HG02840 (cell line): ENCODE measurements at regions not wholly inside any gene's neighbourhood (a gene's known extent, or its start where the extent isn't known, plus 50 kb on each side); places are given as distances from the start of the nearest gene placed in this dataset.

Source experiments
- ATAC-seq: cut with Tn5 transposase; IDR thresholded peaks from one replicate; pipeline ENCODE4 v1.9.1; 2021; ENCODE audit warnings: mild to moderate bottlenecking, moderate library complexity, moderate number of reproducible peaks; ENCODE audit not compliant: unreplicated experiment, low FRiP score

GRCh38 chr1:79807816-79808215 is 801.3 kb upstream of the ADGRL4 start:
- no peak for ATAC-seq

GRCh38 chr1:79797487-79797886 is 791.0 kb upstream of the ADGRL4 start:
- no peak for ATAC-seq

DNA sequence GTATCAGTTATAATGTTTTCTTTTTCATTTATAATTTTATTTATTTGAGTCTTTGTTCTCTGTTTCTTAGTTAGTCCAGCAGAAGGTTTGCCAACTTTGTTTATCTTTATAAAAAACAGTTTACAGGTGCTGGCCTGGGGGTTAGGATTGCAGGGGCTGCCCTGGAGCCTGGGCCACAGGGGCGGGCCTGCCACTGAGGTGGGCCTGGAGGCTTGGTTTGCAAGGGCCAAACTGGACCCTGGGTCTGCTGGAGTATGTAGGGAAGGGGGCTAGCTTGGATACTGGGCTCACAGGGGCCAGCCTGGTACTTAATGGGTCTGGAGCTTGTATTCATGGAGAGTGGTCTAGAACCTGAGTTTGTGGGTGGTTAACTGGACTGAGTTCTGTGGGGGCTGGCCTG is 789.9 kb upstream of the ADGRL4 start:
- ATAC-seq, result no peak

- ATAC-seq, result no peak
Observed at GRCh38 chr1:79792219-79792930, 785.8 kb upstream of the ADGRL4 start.

GRCh38 chr1:79791488-79792218 is 785.1 kb upstream of the ADGRL4 start:
- no peak for ATAC-seq

- ATAC-seq, result no peak
Observed at GRCh38 chr1:79790950-79791349, 784.4 kb upstream of the ADGRL4 start.

- no peak for ATAC-seq
Observed at GRCh38 chr1:79787631-79788030, 781.1 kb upstream of the ADGRL4 start.

GRCh38 chr1:79785964-79786363 is 779.4 kb upstream of the ADGRL4 start:
- no peak for ATAC-seq

DNA sequence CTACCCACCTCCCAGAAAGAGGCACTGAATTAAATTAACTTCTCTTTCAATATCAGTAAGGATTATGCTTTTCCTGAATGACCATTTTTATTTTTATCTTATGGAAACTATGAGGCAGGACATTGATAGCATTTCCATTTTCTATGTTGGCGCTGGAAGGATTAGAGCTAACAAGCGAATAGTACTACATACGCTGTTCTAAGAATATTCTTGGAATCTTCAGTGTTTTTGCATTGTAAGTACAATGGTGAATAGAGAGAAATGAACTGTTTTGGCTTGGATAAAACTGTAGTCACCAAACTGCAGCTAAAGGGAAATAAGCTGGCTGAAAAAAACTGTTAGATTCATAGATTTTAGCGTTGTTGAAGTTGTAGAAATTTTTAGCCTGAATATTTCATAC is 779.0 kb upstream of the ADGRL4 start:
- no peak for ATAC-seq

GRCh38 chr1:79781261-79781660 is 774.7 kb upstream of the ADGRL4 start:
- ATAC-seq, result no peak

- ATAC-seq, result peak; percentile 98
Observed at GRCh38 chr1:79777481-79778219, 771.1 kb upstream of the ADGRL4 start.

DNA sequence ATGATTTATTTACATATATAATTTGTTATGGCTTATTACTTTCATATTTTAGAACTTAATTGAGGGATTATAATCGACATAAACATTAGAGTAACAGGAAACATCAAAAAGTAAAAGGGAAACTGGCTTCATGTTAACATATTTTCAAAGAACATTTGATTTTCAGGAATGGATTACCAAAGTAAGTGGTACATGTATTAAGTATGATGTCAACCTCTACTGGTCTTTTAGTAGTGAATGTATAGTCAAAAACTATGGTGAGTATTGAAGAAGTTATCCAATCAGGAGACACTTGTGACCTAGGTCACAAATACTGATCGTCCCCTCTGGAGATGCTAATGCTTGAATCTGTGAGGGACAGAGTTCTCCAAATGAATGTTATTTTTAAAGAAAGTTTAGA is 768.9 kb upstream of the ADGRL4 start:
- ATAC-seq, result no peak

GRCh38 chr1:79773385-79773784 is 766.9 kb upstream of the ADGRL4 start:
- ATAC-seq, result no peak

DNA sequence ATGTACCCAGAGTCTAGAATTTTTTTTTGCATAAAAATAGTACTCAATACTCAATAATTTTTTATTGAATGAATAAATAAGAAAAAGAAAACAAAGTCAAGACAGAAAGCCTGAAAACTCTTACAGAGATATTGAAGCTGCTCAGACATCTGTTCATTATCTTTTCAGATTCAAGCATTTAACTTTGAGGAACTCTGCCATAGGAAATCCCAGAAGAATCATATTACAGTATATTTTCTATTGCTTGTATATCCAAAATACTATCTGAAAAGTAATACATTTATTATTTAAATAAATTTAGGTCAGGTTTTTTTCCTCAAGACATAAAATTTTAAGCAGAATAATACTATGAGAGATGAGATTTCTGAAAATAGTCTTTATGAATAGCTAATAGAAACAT is 755.9 kb upstream of the ADGRL4 start:
- ATAC-seq, result no peak

GRCh38 chr1:79760531-79760930 is 754.0 kb upstream of the ADGRL4 start:
- ATAC-seq, result no peak

DNA sequence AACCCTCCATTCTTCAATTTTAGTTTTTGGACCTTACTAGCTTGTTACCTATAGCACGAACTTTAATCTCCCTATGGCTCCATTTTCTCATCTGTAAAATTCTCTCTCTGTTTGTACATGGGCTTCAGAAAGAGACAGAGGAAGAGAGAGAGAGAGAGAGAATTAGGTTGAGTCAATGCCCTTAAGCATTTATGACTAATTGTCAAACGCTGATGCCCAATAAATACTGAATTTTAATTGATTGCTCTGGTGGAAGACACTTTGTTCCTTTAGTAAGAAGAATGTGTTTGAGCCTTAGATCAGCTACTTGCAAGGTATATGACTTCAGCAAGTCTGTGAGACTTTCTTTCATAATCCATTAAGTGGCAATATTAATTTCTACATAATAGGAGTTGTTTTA is 743.1 kb upstream of the ADGRL4 start:
- ATAC-seq, result no peak

DNA sequence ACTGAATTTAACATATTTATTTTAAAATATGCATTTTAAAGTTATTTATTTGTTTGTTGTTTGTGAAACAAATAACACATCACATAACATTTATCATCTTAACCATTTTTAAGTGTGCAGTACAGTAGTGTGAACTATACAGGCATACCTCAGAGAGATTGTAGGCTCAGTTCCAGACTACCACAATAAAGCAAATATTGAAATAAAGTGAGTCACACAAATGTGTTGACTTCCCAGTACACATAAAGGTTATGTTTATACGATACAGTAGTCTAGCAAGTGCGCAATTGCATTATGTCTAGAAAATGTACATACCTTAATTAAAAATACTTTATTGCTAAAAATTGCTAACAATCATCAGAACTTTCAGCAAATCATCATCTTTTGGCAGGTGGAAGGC is 739.4 kb upstream of the ADGRL4 start:
- no peak for ATAC-seq

DNA sequence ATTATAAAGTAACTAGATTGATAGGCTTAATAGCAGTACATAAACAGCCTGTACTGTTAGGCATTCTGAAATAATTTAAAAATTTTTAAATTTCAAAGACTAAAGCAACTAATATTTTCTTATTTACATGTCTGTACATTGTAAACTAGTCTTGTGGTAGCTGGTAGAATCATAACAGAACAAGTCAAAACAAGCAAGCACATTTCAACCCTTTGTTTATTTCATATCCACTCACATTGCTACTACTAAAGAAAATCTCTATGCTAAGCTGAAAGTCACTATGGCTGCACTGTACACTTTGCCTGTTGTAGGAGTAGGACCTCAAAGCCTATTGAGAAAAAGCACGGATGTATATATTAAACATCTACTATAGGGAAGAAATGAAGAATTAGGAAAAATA is 738.2 kb upstream of the ADGRL4 start:
- ATAC-seq, result no peak

DNA sequence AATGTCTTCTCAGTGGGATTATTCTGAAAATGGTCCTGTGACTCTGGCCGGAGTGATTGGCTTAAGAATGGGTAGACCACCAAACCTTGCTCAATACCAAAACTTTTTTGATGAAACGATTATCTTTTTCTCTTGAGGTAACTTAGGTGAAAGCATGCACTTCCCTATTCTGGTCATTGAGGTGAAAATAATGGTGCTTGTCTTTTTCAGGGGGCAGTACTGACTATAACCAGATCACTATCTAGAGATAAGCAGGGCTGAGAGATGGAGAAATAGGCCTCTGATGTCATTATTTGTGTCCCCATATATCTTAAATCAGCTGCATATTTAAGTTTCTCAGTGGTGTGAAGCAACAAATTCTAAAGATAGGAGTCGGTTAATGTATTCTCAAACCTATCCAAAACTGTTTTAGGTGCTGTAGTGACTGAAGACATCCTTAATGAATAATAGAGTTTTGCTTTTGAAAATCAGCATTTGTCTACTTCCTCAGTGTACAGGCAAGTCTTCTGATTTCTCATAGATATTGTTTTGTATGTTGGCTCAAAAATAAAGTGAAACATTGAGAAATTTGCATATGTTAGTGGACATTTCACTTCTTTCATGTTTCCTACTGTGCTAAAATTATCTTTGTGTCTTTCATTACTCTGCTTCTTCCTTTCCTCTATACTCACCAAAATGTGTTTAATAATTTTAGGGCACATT is 735.3 kb upstream of the ADGRL4 start:
- ATAC-seq, result peak; percentile 96

DNA sequence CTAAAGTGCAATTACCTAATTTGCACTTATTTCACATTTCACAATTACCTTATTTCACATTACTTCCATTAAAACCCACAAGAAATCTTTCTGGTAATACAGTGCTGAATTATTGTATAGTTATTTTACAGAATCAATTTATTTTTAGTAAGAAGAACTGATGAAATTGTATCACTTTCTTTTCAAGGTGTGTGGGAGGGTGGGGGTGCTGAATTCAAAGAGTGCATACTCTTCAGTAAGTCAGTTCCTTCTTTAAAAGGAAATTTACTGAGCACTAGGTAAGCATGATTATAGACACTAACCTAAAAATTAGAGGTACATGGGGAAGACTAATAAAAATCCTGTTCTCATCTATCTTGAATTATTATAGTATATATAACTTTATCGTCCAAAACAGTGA is 731.6 kb upstream of the ADGRL4 start:
- no peak for ATAC-seq

- ATAC-seq, result no peak
Observed at GRCh38 chr1:79737193-79737592, 730.7 kb upstream of the ADGRL4 start.
